Naive B cell (primary cell): ENCODE measurements at regions not wholly inside any gene's neighbourhood (a gene's known extent, or its start where the extent isn't known, plus 50 kb on each side); places are given as distances from the start of the nearest gene placed in this dataset.
"Not testable (repeated sequence)": the region's sequence is repeated elsewhere in the genome, so short reads cannot be mapped to it uniquely, and the experiment has no call there.

ENCODE experiments used
- ATAC-seq, 2 donors: fragments of 150-1000 bp; cut with Tn5 transposase; 2 replicates each; pipeline ENCODE4 v1.10.0; 2021; ENCODE audit warnings: low read depth in 2 of 2, mild to moderate bottlenecking in 2 of 2, moderate library complexity in 2 of 2
- DNase-seq: peaks from one replicate; pipeline ENCODE4 v3.0.0; 2022
- H3K27ac Mint-ChIP-seq, 6 donors: one replicate each; pipeline ENCODE4 v1.8.0; 2020 to 2022; ENCODE audit warnings: mild to moderate bottlenecking in 6 of 6, mixed read lengths in 6 of 6, moderate library complexity in 5 of 6, inconsistent platforms in 2 of 6
- H3K27me3 Mint-ChIP-seq, 3 donors: one replicate each; pipeline ENCODE4 v1.8.0; 2021 to 2022; ENCODE audit warnings: mixed read lengths in 3 of 3, mild to moderate bottlenecking in 1 of 3
- H3K36me3 Mint-ChIP-seq, 2 donors: one replicate each; pipeline ENCODE4 v1.8.0; 2020 to 2022; ENCODE audit warnings: mixed read lengths in 2 of 2, inconsistent platforms in 1 of 2, mild to moderate bottlenecking in 1 of 2
- H3K4me1 Mint-ChIP-seq, 3 donors: one replicate each; pipeline ENCODE4 v1.8.0; 2020 to 2022; ENCODE audit warnings: mixed read lengths in 3 of 3, inconsistent platforms in 1 of 3, mild to moderate bottlenecking in 1 of 3, moderate library complexity in 1 of 3
- H3K4me3 Mint-ChIP-seq, 8 donors: one replicate each; pipeline ENCODE4 v1.8.0; 2020 to 2022; ENCODE audit warnings: mild to moderate bottlenecking in 8 of 8, mixed read lengths in 8 of 8, moderate library complexity in 8 of 8, inconsistent platforms in 2 of 8
- H3K9me3 Mint-ChIP-seq, 7 donors: one replicate each; pipeline ENCODE4 v1.8.0; 2020 to 2022; ENCODE audit warnings: mixed read lengths in 7 of 7, mild to moderate bottlenecking in 5 of 7, inconsistent platforms in 2 of 7, moderate library complexity in 1 of 7

DNA sequence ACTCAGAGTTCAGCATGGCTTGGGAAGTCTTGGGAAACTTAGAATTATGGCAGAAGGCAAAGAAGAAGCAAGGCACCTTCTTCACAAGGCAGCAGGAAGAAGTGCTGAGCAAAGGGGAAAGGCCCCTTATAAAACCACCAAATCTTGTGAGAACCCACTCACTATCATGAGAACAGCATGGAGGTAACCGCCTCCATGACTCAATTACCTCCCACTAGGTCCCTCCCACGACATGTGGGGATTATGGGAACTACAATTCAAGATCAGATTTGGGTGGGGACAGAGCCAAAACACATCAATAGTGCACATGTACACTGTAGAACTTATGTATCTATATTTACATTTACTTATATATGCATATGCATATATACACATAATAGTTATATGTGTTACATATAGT is 565.3 kb upstream of the NR2F2 start:
- H3K9me3 Mint-ChIP-seq: peaks cover 0 to 2% (median 0%) of the 10 kb centered on the region in 7 donors
- H3K4me3 Mint-ChIP-seq: no peak overlapping the region
- ATAC-seq (no peak), DNase-seq (no peak)
- no peaks in the 10 kb centered on the region for H3K27me3 Mint-ChIP-seq
- H3K27ac Mint-ChIP-seq: no peak overlapping the region
- no peaks in the 10 kb centered on the region for H3K4me1 Mint-ChIP-seq
- no peaks in the 10 kb centered on the region for H3K36me3 Mint-ChIP-seq

DNA sequence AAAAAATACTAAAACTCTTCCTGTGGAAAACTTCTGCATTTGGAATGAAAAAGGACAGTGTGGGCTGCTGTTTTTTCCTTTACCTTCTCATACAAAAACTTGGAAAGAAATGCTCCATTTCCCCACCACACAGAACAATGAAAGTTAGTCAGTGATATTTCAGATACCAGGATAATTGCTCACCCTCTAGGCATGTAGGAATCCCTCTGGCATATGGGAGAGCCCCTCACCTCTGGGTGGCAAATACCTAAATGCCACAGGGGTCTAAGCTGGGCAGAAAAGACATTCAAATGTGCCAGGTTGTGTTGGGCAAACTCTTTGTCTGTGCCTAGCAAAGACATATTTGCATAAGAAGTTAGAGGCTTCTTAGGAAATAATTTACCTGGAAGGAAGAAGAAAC is 560.3 kb upstream of the NR2F2 start:
- Mint-ChIP-seq H3K9me3 (peaks cover 0 to 3% (median 0%) of the 10 kb centered on the region in 7 donors), H3K4me3 (no peak overlapping the region), H3K36me3 (no peaks in the 10 kb centered on the region), H3K27ac (no peak overlapping the region), H3K27me3 (no peaks in the 10 kb centered on the region), H3K4me1 (no peaks in the 10 kb centered on the region)
- DNase-seq (no peak), ATAC-seq (no peak)

DNA sequence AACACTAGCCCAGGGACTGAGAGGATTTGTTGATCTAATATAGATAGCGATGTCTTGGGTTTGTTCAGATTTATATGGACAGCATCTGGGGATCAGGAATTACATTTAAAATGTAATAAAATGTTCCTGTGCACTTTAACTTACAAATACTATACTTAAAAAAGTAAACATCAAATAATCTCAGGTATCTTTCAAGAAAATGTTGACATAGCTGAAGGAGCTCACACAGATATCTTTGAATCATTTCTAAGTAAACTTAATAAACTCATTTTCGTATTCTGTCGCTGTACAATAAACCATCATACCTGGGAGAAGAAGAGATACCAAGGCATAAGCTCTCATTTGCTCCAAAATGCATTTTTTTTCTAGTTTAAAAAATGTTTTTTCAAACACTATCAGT is 557.5 kb upstream of the NR2F2 start:
- no peaks in the 10 kb centered on the region for H3K27me3 Mint-ChIP-seq
- peaks cover 0 to 6% (median 0%) of the 10 kb centered on the region in 7 donors for H3K9me3 Mint-ChIP-seq
- DNase-seq (no peak), ATAC-seq (no peak)
- H3K27ac Mint-ChIP-seq: no peak overlapping the region
- no peak overlapping the region for H3K4me3 Mint-ChIP-seq
- no peaks in the 10 kb centered on the region for H3K36me3 Mint-ChIP-seq
- no peaks in the 10 kb centered on the region for H3K4me1 Mint-ChIP-seq

DNA sequence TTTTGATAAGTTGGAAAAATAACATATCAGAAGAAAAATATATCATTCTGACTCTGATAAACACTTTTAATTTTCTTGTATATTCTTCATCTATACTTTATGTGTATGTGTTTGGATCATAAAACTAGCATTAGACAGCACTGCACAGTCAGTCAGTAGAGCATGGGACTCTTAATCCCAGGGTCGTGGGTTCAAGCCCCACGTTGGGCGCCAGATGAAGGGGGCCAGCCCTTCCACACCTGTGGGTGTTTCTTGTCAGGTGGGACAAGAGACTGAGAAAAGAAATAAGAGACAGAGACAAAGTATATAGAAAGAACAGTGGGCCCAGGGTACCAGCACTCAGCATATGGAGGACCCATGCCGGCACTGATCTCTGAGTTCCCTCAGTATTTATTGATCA is 546.0 kb upstream of the NR2F2 start:
- Mint-ChIP-seq H3K4me1 (no peaks in the 10 kb centered on the region), H3K4me3 (no peak overlapping the region), H3K27me3 (no peaks in the 10 kb centered on the region), H3K27ac (peak overlapping the region in 1 of 6 donors; percentile 61), H3K9me3 (peaks cover 14 to 50% (median 31%) of the 10 kb centered on the region in 7 donors), H3K36me3 (peaks cover 0 to 4% of the 10 kb centered on the region in 2 donors)
- no peak for DNase-seq
- no peak for ATAC-seq

DNA sequence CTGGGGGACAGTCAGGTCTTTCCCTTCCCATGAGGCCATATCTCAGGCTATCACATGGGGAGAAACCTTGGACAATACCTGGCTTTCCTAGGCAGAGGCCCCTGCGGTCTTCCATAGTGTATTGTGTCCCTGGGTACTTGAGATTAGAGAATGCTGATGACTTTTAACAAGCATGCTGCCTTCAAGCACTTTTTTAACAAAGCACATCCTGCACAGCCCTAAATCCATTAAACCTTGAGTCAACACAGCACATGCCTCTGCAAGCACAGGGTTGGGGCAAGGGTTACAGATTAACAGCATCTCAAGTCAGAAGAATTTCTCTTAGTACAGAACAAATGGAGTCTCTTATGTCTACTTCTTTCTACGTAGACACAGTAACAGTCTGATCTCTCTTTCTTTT is 545.2 kb upstream of the NR2F2 start:
- peaks cover 16 to 55% (median 30%) of the 10 kb centered on the region in 7 donors for H3K9me3 Mint-ChIP-seq
- DNase-seq, H3K27me3 Mint-ChIP-seq, H3K36me3 Mint-ChIP-seq, H3K4me3 Mint-ChIP-seq, H3K27ac Mint-ChIP-seq, ATAC-seq, H3K4me1 Mint-ChIP-seq: not testable (repeated sequence)

DNA sequence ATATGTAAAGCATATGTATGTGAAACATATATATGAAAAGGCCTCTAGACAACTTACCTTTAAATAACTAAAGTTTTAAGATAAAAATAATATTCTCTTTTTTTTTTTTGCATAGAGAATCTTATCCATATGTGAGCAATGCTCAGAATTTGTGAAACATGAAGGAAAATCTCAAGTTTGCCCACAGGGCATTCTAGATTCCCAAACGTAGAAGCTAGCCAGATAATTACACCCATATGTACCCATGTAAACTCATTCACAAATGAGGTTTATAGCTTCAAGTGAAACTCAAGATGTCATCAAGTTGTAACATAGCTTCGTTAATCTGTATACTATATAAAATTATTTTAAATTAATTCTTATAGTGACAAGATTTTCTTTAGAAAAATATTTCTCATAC is 537.3 kb upstream of the NR2F2 start:
- peaks cover 0 to 9% (median 0%) of the 10 kb centered on the region in 7 donors for H3K9me3 Mint-ChIP-seq
- ATAC-seq (no peak), DNase-seq (no peak)
- no peaks in the 10 kb centered on the region for H3K4me1 Mint-ChIP-seq
- no peaks in the 10 kb centered on the region for H3K36me3 Mint-ChIP-seq
- no peak overlapping the region for H3K4me3 Mint-ChIP-seq
- no peaks in the 10 kb centered on the region for H3K27me3 Mint-ChIP-seq
- H3K27ac Mint-ChIP-seq: no peak overlapping the region

DNA sequence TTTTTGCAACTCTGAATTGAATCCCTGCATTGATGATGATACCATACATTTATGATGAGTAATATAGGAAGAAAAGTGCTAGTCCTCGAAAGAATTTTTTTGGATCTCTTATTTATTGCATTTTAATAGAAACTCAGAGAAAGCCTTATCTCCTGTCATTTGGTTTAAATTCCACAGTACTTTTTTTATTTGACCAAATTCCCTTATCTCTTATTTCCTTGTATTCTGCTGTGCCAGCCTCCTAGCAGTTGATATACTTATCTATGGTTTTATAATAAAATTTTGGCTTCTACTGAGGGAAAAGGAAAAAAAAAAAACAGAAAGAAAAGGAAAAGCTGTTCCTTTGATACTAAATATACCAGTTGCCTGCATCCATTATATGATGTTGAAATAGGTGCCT is 535.1 kb upstream of the NR2F2 start:
- Mint-ChIP-seq H3K4me1 (no peaks in the 10 kb centered on the region), H3K27ac (no peak overlapping the region), H3K27me3 (no peaks in the 10 kb centered on the region), H3K36me3 (no peaks in the 10 kb centered on the region), H3K9me3 (peaks cover 0 to 4% (median 0%) of the 10 kb centered on the region in 7 donors), H3K4me3 (no peak overlapping the region)
- ATAC-seq (no peak), DNase-seq (no peak)

DNA sequence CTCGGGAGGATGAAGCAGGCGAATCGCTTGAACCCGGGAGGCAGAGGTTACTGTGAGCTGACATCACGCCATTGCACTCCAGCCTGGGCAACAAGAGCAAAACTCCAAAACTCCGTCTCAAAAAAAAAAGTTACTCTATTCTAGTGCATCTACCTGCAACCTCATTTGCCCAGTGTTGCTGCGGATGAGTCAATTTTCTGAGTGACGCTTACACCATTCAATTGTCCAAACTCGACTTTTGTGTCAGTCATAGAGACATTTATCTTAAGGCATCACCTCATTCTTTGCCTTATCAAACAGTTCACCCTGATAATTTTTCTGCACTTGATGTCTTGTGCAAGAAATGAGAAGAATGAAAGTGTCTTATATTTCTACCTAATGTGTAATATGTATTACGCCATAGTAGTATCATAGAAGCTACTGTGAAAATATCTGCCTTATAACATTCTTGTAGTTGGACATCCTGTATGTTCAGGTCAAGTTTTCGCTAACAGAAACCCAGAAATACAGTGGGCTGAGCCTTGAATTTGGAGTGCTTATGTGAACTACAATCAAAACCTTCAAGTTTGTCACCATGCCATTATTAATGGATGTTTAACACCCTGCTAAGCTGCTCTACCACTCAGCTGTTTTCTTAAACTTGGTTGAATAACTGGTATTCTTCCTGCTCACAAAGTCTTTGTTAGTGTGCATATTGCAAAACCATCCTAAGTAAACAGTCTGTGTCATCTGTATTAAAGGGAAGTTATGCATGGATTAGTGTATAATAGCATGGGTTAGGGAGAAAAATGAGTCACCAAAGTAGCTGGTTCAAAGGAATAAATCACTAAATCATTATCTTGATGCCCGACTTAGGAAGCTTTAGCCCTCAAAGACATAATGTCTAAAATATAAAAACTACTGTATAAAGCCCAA is 531.0 kb upstream of the NR2F2 start:
- H3K27ac Mint-ChIP-seq: no peak overlapping the region
- no peaks in the 10 kb centered on the region for H3K36me3 Mint-ChIP-seq
- H3K27me3 Mint-ChIP-seq: no peaks in the 10 kb centered on the region
- H3K9me3 Mint-ChIP-seq: peaks cover 0 to 7% (median 0%) of the 10 kb centered on the region in 7 donors
- no peak for ATAC-seq
- no peaks in the 10 kb centered on the region for H3K4me1 Mint-ChIP-seq
- H3K4me3 Mint-ChIP-seq: no peak overlapping the region
- no peak for DNase-seq

DNA sequence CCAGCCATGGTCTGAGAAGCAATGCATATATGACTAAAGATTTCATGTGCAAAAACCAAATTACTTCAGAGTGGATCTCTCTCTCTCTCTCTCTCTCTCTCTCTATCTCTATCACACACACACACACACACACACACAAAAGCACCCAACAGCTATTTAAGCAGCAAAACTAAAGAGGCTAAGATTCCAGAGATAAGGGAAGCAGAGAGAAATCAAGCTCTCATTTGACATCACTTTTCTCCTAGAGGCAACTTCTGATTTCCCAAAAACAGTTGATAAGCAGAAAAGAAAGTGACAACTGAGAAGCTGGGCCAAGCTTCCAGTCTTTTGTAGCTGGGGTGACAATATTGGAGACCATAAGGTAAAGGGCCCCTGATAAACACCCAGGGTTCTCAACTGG is 526.0 kb upstream of the NR2F2 start:
- H3K4me1 Mint-ChIP-seq: no peaks in the 10 kb centered on the region
- no peak for ATAC-seq
- H3K4me3 Mint-ChIP-seq: no peak overlapping the region
- no peaks in the 10 kb centered on the region for H3K27me3 Mint-ChIP-seq
- H3K36me3 Mint-ChIP-seq: no peaks in the 10 kb centered on the region
- no peak overlapping the region for H3K27ac Mint-ChIP-seq
- peaks cover 0 to 10% (median 5%) of the 10 kb centered on the region in 7 donors for H3K9me3 Mint-ChIP-seq
- no peak for DNase-seq

DNA sequence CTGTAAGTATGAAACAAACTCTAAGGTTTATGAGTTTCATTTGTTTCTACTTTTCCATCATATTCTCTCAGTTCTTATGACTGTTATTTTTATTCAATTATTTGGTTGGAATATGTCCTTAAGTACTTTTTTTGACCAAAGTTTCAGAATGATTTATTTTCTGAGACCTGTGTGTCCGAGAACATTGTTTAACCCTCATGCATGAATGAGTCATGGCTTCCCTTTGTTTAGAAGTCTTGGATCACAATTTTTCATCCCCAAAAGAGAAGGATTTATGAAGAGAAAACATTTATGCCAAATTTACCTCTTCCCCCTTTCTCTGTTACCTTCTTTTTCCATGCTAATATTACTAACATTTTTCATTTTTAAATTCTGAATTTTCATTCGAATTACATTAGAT is 518.0 kb upstream of the NR2F2 start:
- Mint-ChIP-seq H3K27ac (no peak overlapping the region), H3K4me1 (no peaks in the 10 kb centered on the region), H3K4me3 (no peak overlapping the region), H3K9me3 (peaks cover 0 to 12% (median 0%) of the 10 kb centered on the region in 7 donors), H3K27me3 (no peaks in the 10 kb centered on the region), H3K36me3 (no peaks in the 10 kb centered on the region)
- DNase-seq (no peak), ATAC-seq (no peak)

DNA sequence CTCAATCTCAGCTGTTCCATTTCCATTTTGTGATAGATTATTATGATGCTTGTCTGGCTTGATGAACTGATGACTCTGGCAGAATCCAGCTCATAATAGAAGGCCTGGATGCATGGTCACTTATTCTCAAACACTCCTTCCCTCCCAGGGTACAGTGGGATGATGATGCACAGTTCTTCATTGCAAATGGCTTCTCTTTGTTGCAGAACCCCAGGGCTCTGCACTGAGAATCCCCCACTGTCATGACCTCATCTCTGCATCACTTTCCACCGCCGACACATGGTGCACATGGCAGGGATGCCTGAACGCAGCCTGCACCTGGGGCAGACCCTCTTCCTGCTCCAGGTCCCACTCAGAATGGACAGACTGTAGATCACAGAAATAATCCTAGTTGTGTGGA is 515.6 kb upstream of the NR2F2 start:
- no peaks in the 10 kb centered on the region for H3K27me3 Mint-ChIP-seq
- peaks cover 0 to 7% (median 0%) of the 10 kb centered on the region in 7 donors for H3K9me3 Mint-ChIP-seq
- ATAC-seq (no peak), DNase-seq (no peak)
- no peaks in the 10 kb centered on the region for H3K4me1 Mint-ChIP-seq
- H3K27ac Mint-ChIP-seq: no peak overlapping the region
- no peak overlapping the region for H3K4me3 Mint-ChIP-seq
- no peaks in the 10 kb centered on the region for H3K36me3 Mint-ChIP-seq

DNA sequence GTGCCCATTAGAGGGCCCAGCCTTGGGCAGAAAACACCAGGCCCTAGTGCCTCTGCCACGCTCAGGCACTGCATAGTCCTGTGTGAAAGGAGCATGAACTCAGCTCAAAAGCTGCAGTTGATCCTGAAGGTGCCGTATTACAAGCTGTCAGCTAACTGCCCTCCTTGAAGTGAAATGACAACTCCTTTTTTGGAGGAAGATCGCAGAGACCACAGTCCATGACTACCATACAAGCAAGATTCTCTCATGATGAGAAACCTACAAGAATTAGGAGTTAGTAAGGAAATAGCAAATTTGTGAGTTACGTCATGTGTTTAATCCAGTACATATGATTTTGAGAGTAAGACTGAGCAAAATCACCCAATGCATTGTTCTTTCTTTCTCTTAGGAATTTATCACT is 513.9 kb upstream of the NR2F2 start:
- H3K27me3 Mint-ChIP-seq: no peaks in the 10 kb centered on the region
- ATAC-seq (no peak), DNase-seq (no peak)
- no peak overlapping the region for H3K27ac Mint-ChIP-seq
- peaks cover 0 to 7% (median 0%) of the 10 kb centered on the region in 7 donors for H3K9me3 Mint-ChIP-seq
- H3K36me3 Mint-ChIP-seq: no peaks in the 10 kb centered on the region
- no peak overlapping the region for H3K4me3 Mint-ChIP-seq
- H3K4me1 Mint-ChIP-seq: no peaks in the 10 kb centered on the region

DNA sequence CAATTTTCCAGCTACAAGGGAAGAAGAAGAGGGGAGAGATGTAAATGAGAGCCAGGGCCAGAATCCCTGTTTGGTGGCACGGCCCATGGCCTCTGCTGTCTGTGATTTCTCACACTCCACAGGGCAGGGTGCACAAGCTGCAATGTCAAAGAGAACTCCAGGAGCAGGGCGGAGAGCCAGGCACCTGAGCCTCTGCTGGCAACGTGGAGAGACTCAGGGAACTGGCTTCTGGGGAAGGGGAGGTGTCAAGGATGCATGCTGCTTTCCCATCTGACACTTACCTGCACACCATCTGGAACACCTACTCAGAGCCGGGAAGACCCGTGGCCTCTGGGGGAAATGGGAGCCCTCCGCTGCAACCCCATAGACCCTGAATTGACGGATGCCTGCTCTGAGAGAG is 507.5 kb upstream of the NR2F2 start:
- Mint-ChIP-seq H3K4me1 (no peaks in the 10 kb centered on the region), H3K36me3 (no peaks in the 10 kb centered on the region), H3K4me3 (no peak overlapping the region), H3K27me3 (no peaks in the 10 kb centered on the region), H3K9me3 (no peaks in the 10 kb centered on the region), H3K27ac (no peak overlapping the region)
- DNase-seq (no peak), ATAC-seq (no peak)

DNA sequence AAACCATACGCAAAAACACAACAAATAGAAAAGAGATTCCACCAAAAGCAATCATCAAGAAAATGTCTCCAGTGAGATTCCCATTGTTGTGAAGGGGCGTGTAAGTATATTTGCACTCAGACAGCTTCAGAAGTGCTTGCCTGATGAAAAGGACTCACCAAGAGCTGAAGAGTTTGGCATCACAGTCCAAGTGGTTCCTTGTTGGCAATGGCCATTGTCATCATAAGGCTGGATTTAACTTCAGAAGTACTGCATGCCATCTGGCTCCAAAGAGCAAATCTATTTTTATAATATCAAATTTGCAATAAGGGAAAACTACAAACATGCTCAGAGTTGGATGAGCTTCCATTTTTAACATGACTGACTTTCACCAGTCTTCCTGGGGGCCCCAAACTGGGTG is 505.3 kb upstream of the NR2F2 start:
- H3K27ac Mint-ChIP-seq: no peak overlapping the region

More for the DNA sequence above, 505.3 kb upstream of the NR2F2 start:
- DNase-seq (no peak), ATAC-seq (no peak)
- Mint-ChIP-seq H3K4me3 (no peak overlapping the region), H3K4me1 (no peaks in the 10 kb centered on the region), H3K36me3 (no peaks in the 10 kb centered on the region), H3K27me3 (no peaks in the 10 kb centered on the region), H3K9me3 (no peaks in the 10 kb centered on the region)
